Mucosa of descending colon (tissue), 3 donors: ENCODE measurements at regions not wholly inside any gene's neighbourhood (a gene's known extent, or its start where the extent isn't known, plus 50 kb on each side); places are given as distances from the start of the nearest gene placed in this dataset.
"Not testable (repeated sequence)": the region's sequence is repeated elsewhere in the genome, so short reads cannot be mapped to it uniquely, and the experiment has no call there.

ENCODE experiments used
- ATAC-seq: fragments of 200-7000 bp; cut with Tn5 transposase; one replicate; pipeline ENCODE4 v1.9.1; 2020; ENCODE audit warnings: mild to moderate bottlenecking, moderate library complexity
- DNase-seq, 3 donors: peaks; one replicate each; pipeline ENCODE4 v3.0.0-alpha.2; 2020
- H3K36me3 ChIP-seq: fragments of 200-600 bp; one replicate; pipeline ENCODE4 v1.8.0; 2021; ENCODE audit warnings: low read depth, mild to moderate bottlenecking
- H3K4me1 ChIP-seq: fragments of 200-600 bp; one replicate; pipeline ENCODE4 v1.8.0; 2021; ENCODE audit warnings: low read depth, mild to moderate bottlenecking
- H3K4me3 ChIP-seq: fragments of 200-600 bp; one replicate; pipeline ENCODE4 v1.8.0; 2021; ENCODE audit warnings: mild to moderate bottlenecking
- H3K9me3 ChIP-seq: fragments of 200-600 bp; one replicate; pipeline ENCODE4 v1.8.0; 2021; ENCODE audit warnings: mild to moderate bottlenecking
- CTCF ChIP-seq: fragments of 200-600 bp; IDR thresholded peaks from one replicate; pipeline ENCODE4 v1.8.0; 2022; ENCODE audit warnings: antibody characterized with exemption, mild to moderate bottlenecking
- intact Hi-C, 2 donors: fragments of 100-400 bp; cut with DNase I in 1 of 2; cut with micrococcal nuclease in 1 of 2; formaldehyde crosslinking; loops; one replicate each; pipeline versions ENCODE4 v1.11.0 to v1.11.1; 2022; cut with DNase I, micrococcal nuclease
- donor health status: DM: no; HTN: no; CAD: no; lungs with moderate emphysema.
- donor health status: DM: no; HTN: no; CAD: no.
- donor health status: DM: no; HTN: yes; CAD: no.

- Histone ChIP-seq H3K36me3 (no peaks in the 10 kb centered on the region), H3K4me1 (no peaks in the 10 kb centered on the region), H3K4me3 (no peak overlapping the region), H3K9me3 (no peaks in the 10 kb centered on the region)
- intact Hi-C loops: no loop called here
- ATAC-seq (no peak), DNase-seq (no peak)
- no peak for TF ChIP-seq CTCF
These were observed 140.3 kb downstream of the BRD1 start for GRCh38 chr22:49687333-49687732.

GRCh38 chr22:49686495-49687219 is 141.0 kb downstream of the BRD1 start:
- ATAC-seq: no peak
- intact Hi-C loops: no loop called here

GRCh38 chr22:49685686-49686085 is 142.0 kb downstream of the BRD1 start:
- ATAC-seq: no peak
- intact Hi-C loops: no loop called here
- no peaks in the 10 kb centered on the region for H3K9me3 ChIP-seq
- TF ChIP-seq CTCF: no peak
- H3K4me1 ChIP-seq: no peaks in the 10 kb centered on the region
- H3K36me3 ChIP-seq: no peaks in the 10 kb centered on the region
- DNase-seq: no peak
- no peak overlapping the region for H3K4me3 ChIP-seq

More at GRCh38 chr22:49686495-49687219, 141.0 kb downstream of the BRD1 start:
- no peak for DNase-seq
- Histone ChIP-seq H3K9me3 (no peaks in the 10 kb centered on the region), H3K36me3 (no peaks in the 10 kb centered on the region), H3K4me3 (no peak overlapping the region), H3K4me1 (no peaks in the 10 kb centered on the region)
- TF ChIP-seq CTCF: no peak

- intact Hi-C loops: no loop called here
- TF ChIP-seq CTCF: no peak
- Histone ChIP-seq H3K4me1 (no peaks in the 10 kb centered on the region), H3K4me3 (no peak overlapping the region), H3K9me3 (no peaks in the 10 kb centered on the region), H3K36me3 (no peaks in the 10 kb centered on the region)
- DNase-seq (no peak), ATAC-seq (no peak)
These were observed 142.6 kb downstream of the BRD1 start for GRCh38 chr22:49685116-49685515.

GRCh38 chr22:49683032-49683431 is 144.6 kb downstream of the BRD1 start:
- intact Hi-C loops: no loop called here

GRCh38 chr22:49680819-49681218 is 146.9 kb downstream of the BRD1 start:
- H3K4me3 ChIP-seq, DNase-seq, H3K9me3 ChIP-seq, H3K36me3 ChIP-seq, ATAC-seq, intact Hi-C loops, H3K4me1 ChIP-seq: not testable (repeated sequence)

More at GRCh38 chr22:49683032-49683431, 144.6 kb downstream of the BRD1 start:
- H3K9me3 ChIP-seq: no peaks in the 10 kb centered on the region
- TF ChIP-seq CTCF: no peak
- no peaks in the 10 kb centered on the region for H3K4me1 ChIP-seq
- DNase-seq (no peak), ATAC-seq (no peak)
- H3K4me3 ChIP-seq: no peak overlapping the region
- no peaks in the 10 kb centered on the region for H3K36me3 ChIP-seq
